GM12878 (cell line): ENCODE measurements at regions not wholly inside any gene's neighbourhood (a gene's known extent, or its start where the extent isn't known, plus 50 kb on each side); places are given as distances from the start of the nearest gene placed in this dataset.

Experiments used
- ATAC-seq: fragments of 200-7000 bp; cut with Tn5 transposase; 3 replicates; pipeline ENCODE4 v1.9.1; 2020; ENCODE audit warnings: mild to moderate bottlenecking, moderate library complexity
- BruUV-seq: library from RNA; stranded (reverse); fragments of 400-500 nt; replicated peaks from 2 replicates; lab custom pipeline; 2021; lab: Mats Ljungman, UMichigan
- CTCF ChIA-PET: fragments of 300-600 bp; sonication (Branson Sonifier 250); formaldehyde crosslinking; extraction: SDS; loops from one replicate; lab custom pipeline; 2021; ENCODE audit warnings: inconsistent platforms; lab: Yijun Ruan, JAX
- POLR2A ChIA-PET: fragments of 350-600 bp; formaldehyde crosslinking; extraction: SDS; loops from one replicate; lab custom pipeline; 2021; ENCODE audit warnings: inconsistent platforms; lab: Charles Lee
- RAD21 ChIA-PET: fragments of 300-600 bp; sonication (Branson Sonifier 250); formaldehyde crosslinking; loops from one replicate; lab custom pipeline; 2023; ENCODE audit warnings: antibody characterized with exemption; ENCODE audit not compliant: unreplicated experiment; lab: Charles Lee
- SMC1A ChIA-PET: fragments of 300-600 bp; sonication (Branson Sonifier 250); formaldehyde crosslinking; loops from one replicate; lab custom pipeline; 2023; ENCODE audit not compliant: unreplicated experiment, uncharacterized antibody; lab: Charles Lee
- DNase-seq: peaks from one replicate; pipeline ENCODE4 v3.0.0-alpha.2; 2011; ENCODE audit warnings: low read depth, low spot score
- FAIRE-seq: peaks from 3 replicates; lab custom pipeline; 2011; peaks lifted over from hg19 to GRCh38; lab: Jason Lieb, UNC
- H2AFZ ChIP-seq: 2 replicates; pipeline ENCODE4 v1.6.0; 2011; ENCODE audit warnings: low read depth, low read length, control low read depth; ENCODE audit not compliant: control insufficient read depth
- H3K27ac ChIP-seq: 2 replicates; pipeline ENCODE4 v1.5.1; 2011; ENCODE audit warnings: control low read depth; ENCODE audit not compliant: control insufficient read depth, insufficient read depth
- H3K27me3 ChIP-seq, 2 experiments: replicated peaks in 1 of 2; 2 replicates each; pipeline versions ENCODE4 v1.6.0 to v1.6.1; 2011; ENCODE audit warnings: low read length in 1 of 2; ENCODE audit not compliant: control insufficient read depth in 2 of 2, insufficient read depth in 2 of 2
- H3K36me3 ChIP-seq, 2 experiments: 2 replicates each; pipeline ENCODE4 v1.5.1; 2011; ENCODE audit warnings: low read length in 1 of 2; ENCODE audit not compliant: control insufficient read depth in 2 of 2, insufficient read depth in 2 of 2
- H3K4me1 ChIP-seq: 2 replicates; pipeline ENCODE4 v1.6.1; 2011; ENCODE audit warnings: mild to moderate bottlenecking, low read length, moderate library complexity, mixed read lengths; ENCODE audit not compliant: control insufficient read depth, insufficient read depth
- H3K4me2 ChIP-seq: 2 replicates; pipeline ENCODE4 v1.6.0; 2011; ENCODE audit warnings: control low read depth; ENCODE audit not compliant: control insufficient read depth, insufficient read depth
- H3K4me3 ChIP-seq: fragments of 200-600 bp; sonication (generic); 2 replicates; pipeline ENCODE4 v1.5.1; 2016
- H3K79me2 ChIP-seq: 2 replicates; pipeline ENCODE4 v1.6.0; 2011; ENCODE audit warnings: low read length; ENCODE audit not compliant: control insufficient read depth, insufficient read depth
- H3K9ac ChIP-seq: 2 replicates; pipeline ENCODE4 v1.8.0; 2011; ENCODE audit warnings: low read length, control low read depth, mixed read lengths; ENCODE audit not compliant: control insufficient read depth, insufficient read depth
- H3K9me3 ChIP-seq: replicated peaks from 3 replicates; pipeline ENCODE4 v1.5.1; 2011; ENCODE audit warnings: mild to moderate bottlenecking, low read length; ENCODE audit not compliant: control insufficient read depth, insufficient read depth
- H4K20me1 ChIP-seq: 2 replicates; pipeline ENCODE4 v1.6.0; 2011; ENCODE audit not compliant: control insufficient read depth, insufficient read depth
- FOXM1 ChIP-seq: IDR thresholded peaks from 2 replicates; pipeline ENCODE4 v1.6.1; 2012; ENCODE audit warnings: low read depth, mild to moderate bottlenecking, inconsistent platforms, low read length, moderate library complexity
- HDGF ChIP-seq: fragments of 450-650 bp; IDR thresholded peaks from 2 replicates; pipeline ENCODE4 v1.6.1; 2016; ENCODE audit warnings: antibody characterized with exemption
- JUNB ChIP-seq: IDR thresholded peaks from 2 replicates; pipeline ENCODE4 v1.6.1; 2016; ENCODE audit warnings: antibody characterized with exemption, mild to moderate bottlenecking
- KLF5 ChIP-seq: fragments of 450-650 bp; IDR thresholded peaks from 2 replicates; pipeline ENCODE4 v1.6.1; 2014; ENCODE audit warnings: mild to moderate bottlenecking; ENCODE audit not compliant: partially characterized antibody
- MEF2A ChIP-seq: IDR thresholded peaks from 2 replicates; pipeline ENCODE4 v1.6.1; 2011; ENCODE audit warnings: low read depth, mild to moderate bottlenecking, low read length, moderate library complexity; ENCODE audit not compliant: insufficient read depth
- MYB ChIP-seq: fragments of 150-350 bp; IDR thresholded peaks from 2 replicates; pipeline ENCODE4 v1.6.1; 2014; ENCODE audit warnings: mild to moderate bottlenecking, low read depth, low read length, borderline replicate concordance
- PRDM15 ChIP-seq: fragments of 450-650 bp; formaldehyde crosslinking; IDR thresholded peaks from 2 replicates; pipeline ENCODE4 v1.4.0; 2020; ENCODE audit warnings: mild to moderate bottlenecking, moderate library complexity
- ZBTB40 ChIP-seq: fragments of 450-650 bp; IDR thresholded peaks from 2 replicates; pipeline ENCODE4 v1.6.1; 2016; ENCODE audit warnings: mild to moderate bottlenecking, moderate library complexity, borderline replicate concordance
- WGBS: methylation state at CpG from one replicate; pipeline ENCODE4 v1.1.6; 2016; ENCODE audit warnings: low lambda C conversion rate; ENCODE audit not compliant: insufficient replicate concordance, insufficient coverage; ENCODE audit errors: missing lambda C conversion rate; 5-methylcytosine and 5-hydroxymethylcytosine counted together
- in situ Hi-C: fragments of 300-500 bp; cut with MboI; formaldehyde crosslinking; loops from 9 replicates; pipeline ENCODE4 v1.14.3; 2018; ENCODE audit warnings: mixed read lengths
- intact Hi-C: fragments of 100-400 bp; cut with micrococcal nuclease; formaldehyde crosslinking; loops from one replicate; pipeline ENCODE4 v1.14.2; 2022; ENCODE audit not compliant: unreplicated experiment
- TF ChIP-seq, protein P1 (sequence below): fragments of 450-650 bp; IDR thresholded peaks from 2 replicates; pipeline ENCODE4 v1.6.1; 2017; ENCODE audit warnings: mild to moderate bottlenecking

DNA sequence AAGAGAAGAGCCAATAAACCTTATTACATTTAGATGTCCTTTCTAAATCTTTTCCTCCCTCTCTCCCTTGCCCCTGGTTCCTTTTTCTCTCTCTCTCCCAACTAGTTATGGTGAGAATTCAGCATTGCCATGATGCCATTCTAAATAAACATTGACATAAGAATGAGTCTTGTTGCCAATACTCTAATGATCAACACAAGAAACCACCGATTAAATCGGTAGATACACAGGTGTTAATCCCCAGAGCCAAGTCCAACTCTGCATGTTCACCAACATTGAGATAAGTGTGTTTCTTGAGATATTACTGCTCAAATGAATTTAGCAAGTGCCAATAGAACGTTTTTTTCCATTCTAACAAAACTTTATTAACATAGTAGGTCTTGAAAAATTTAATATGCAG is 412.1 kb downstream of the KCNJ2 start:
- in situ Hi-C loops: no loop called here
- no peaks in the 10 kb centered on the region for H3K27me3 ChIP-seq
- H4K20me1 ChIP-seq: no peaks in the 10 kb centered on the region
- DNase-seq: no peak
- ChIA-PET CTCF (no interaction called here), SMC1A (no interaction called here), RAD21 (no interaction called here), POLR2A (no interaction called here)
- no peak for FAIRE-seq
- ATAC-seq: no peak
- no peak overlapping the region for H3K4me2 ChIP-seq
- no peak overlapping the region for H3K27ac ChIP-seq
- H3K9me3 ChIP-seq: no peaks in the 10 kb centered on the region
- TF ChIP-seq KLF5 (no peak), PRDM15 (CRISPR knock-in tag) (no peak), HDGF (no peak), FOXM1 (no peak), ZBTB40 (no peak), MEF2A (no peak), JUNB (no peak), MYB (no peak)
- TF ChIP-seq, protein P1, sequence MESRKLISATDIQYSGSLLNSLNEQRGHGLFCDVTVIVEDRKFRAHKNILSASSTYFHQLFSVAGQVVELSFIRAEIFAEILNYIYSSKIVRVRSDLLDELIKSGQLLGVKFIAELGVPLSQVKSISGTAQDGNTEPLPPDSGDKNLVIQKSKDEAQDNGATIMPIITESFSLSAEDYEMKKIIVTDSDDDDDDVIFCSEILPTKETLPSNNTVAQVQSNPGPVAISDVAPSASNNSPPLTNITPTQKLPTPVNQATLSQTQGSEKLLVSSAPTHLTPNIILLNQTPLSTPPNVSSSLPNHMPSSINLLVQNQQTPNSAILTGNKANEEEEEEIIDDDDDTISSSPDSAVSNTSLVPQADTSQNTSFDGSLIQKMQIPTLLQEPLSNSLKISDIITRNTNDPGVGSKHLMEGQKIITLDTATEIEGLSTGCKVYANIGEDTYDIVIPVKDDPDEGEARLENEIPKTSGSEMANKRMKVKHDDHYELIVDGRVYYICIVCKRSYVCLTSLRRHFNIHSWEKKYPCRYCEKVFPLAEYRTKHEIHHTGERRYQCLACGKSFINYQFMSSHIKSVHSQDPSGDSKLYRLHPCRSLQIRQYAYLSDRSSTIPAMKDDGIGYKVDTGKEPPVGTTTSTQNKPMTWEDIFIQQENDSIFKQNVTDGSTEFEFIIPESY: no peak
- H3K36me3 ChIP-seq: no peaks in the 10 kb centered on the region
- 46% methylated on average over 3 of the region's 3 CpGs for WGBS
- H3K4me1 ChIP-seq: no peaks in the 10 kb centered on the region
- H3K4me3 ChIP-seq: no peak overlapping the region
- BruUV-seq: no TSS peak
- H3K79me2 ChIP-seq: no peaks in the 10 kb centered on the region
- no peak overlapping the region for H3K9ac ChIP-seq
- no peak overlapping the region for H2AFZ ChIP-seq
- intact Hi-C loops: no loop called here
